Urothelium cell line (cell line): ENCODE measurements at regions not wholly inside any gene's neighbourhood (a gene's known extent, or its start where the extent isn't known, plus 50 kb on each side); places are given as distances from the start of the nearest gene placed in this dataset.
"Not testable (repeated sequence)": the region's sequence is repeated elsewhere in the genome, so short reads cannot be mapped to it uniquely, and the experiment has no call there.

ENCODE experiments used
- DNase-seq: peaks from one replicate; pipeline ENCODE4 v3.0.0; 2011; ENCODE audit warnings: low spot score, mixed read lengths
- FAIRE-seq: peaks from 2 replicates; lab custom pipeline; 2011; peaks lifted over from hg19 to GRCh38; lab: Jason Lieb, UNC

DNA sequence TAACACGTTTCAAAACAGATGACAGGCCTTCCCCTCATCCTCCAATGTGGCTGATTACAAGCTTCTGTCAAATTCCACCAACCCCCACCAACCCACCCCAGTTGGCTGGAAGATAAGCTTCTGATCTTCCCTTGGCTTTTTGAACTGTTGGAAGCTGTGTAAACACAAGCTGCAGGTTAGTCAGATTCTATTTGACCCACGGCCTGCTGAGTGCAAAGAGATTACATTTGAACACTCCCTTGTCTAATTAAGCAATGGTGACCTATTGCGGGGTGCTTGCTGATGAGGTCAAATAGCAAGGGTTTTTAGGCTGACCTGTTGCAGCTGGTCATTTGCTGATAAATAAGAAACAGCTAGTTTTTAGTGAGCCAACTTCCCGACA lies 379.7 kb downstream of the BMP2 start:
- FAIRE-seq, result no peak

DNA sequence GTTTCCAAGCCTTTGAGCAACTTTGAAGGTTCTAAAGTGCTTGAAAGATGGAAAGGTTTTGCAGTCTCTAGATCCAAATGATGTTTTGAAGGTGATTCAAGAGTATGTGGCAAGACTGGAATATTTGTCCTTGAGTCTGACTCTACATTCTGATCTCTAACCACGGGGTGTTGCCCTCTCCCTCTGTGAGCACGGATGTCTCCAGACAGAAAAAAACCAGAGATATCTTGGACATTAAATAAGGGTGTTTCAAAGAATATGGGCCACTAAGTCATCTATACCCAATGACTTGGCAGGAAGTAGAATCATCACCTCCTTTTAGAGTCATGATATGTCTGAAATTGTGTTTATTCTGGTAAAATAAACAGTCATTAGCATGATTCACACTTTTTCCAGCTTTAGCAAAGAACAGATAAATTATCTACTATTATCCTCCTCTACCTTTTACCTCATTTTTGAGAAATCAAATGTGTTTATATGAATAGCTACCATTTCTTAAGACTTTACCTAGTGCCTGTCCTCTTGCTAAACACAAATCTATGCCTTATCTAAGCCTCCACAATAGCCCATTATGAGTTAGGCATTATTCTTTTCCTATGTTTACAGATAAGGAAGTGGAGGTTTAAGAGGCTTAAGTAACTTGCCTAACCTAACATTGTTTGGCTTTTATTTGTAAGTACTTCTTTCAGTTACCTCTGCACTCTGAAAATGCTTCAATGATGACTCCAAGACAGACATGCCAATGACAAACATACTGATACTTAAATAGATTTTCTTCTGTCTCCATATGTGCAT lies 384.4 kb downstream of the BMP2 start:
- DNase-seq (no peak), FAIRE-seq (no peak)

More for the DNA sequence above, 379.7 kb downstream of the BMP2 start:
- DNase-seq, result no peak

DNA sequence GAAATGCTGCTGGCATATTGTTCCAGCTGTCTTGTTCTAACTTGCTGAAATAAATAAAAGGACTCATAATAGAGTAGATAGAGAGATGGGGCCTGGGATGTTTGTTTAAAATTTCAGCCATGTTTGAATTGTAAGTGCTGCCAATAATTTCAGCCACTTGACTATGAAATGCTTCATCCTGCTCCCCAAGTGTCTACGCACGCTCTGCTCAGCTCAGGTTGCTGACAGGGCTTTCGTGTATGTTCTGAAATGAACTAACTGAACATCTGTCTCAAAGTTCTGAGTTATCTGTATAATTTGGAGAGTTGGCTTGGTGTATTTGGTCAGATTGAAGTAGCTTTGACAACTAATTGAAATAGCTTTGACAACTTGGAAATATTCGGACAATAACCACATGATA lies 387.8 kb downstream of the BMP2 start:
- DNase-seq, result no peak
- no peak for FAIRE-seq

DNA sequence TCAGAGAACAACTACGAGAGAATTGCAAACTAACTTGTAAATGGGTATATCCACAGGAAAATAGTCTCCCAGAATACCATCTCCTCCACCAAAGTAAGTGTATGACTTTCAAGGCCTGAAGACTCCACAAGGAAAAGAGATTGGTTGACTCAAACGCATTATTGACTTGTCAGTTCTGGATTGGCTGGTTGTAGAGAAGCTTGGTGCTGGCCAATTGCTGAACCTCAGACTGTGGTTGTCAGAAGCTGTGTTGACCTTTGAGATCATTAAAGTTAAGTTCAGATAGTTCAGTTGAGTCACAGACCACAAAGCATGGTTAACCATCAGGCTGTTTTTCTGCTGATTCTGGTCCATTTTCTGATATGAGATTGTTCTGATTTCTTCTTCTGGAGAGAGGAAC lies 388.3 kb downstream of the BMP2 start:
- DNase-seq (no peak), FAIRE-seq (no peak)

DNA sequence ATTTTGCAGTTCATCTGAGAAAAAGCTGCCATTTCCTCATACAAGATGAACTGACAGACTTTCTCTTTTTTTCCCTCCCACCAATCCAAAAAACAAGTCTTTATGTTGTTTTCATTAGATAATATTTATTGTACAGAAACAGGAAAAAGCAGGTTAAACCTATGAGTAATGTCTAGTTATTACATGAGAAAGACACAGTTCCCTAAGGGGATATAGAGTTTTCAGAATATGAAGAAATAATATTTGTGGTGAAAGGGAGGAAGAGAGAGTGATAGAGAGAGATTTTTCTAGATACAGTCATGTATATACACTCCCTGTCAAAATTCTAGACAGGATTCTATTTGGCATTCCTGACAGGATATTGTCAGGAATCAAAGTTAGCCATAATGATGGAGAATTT lies 392.4 kb downstream of the BMP2 start:
- no peak for FAIRE-seq
- DNase-seq, result no peak

DNA sequence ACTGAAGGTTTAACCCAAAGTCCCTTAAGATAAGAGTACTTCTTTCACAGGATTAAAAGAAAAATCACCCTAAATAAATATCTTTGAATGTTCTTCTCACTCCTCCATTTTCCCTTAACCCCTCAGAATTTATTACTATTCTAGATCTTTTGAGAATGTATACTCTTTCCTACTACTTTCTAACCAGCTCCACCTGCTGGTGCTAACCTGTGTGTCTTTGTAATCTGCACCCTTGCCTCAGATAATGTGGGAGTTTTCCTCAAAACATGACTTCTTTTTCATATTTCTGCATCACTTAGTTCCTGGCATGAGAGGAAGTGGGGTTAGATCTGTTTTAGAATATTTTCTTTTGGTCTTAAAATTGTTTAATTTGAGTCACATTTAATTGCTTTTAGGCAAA lies 394.2 kb downstream of the BMP2 start:
- DNase-seq (peak; percentile 7), FAIRE-seq (no peak)

DNA sequence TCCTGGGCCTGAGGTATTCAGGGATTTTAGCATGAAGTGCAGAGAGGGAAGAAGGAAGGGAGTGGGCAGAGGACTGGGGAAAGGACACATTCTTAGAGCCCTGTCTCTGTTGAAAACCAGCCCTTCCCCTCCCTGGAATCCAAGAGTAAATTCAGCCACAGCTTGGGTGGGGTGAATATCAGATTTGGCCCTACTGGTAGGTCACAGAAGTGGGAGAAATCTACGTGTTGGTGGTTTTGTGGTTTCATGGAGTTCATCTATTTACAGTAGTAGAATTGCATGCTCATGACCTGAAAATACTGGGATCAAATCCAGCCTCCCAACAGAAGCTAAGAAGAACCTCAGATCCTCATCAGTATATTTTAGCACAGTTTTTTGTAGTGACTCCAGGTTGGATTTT lies 404.4 kb downstream of the BMP2 start:
- DNase-seq (peak; percentile 59), FAIRE-seq (no peak)

DNA sequence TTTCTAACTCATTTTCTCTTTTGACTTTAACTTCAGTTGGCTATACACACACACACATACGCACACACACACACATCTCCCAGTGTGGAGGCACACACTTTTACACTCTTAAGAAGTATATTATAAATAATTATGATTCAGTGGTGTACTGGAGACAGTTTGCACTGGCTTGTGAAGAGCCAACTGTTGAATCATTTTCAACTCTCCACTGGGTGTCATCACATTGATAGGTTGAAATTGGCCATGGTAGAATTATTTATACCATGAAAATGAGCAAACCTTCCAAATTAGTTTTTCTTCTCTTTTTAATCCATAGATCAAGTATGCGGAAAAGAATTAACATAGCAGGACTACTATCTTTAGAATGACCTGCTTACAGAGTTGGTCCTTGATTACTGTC lies 407.1 kb downstream of the BMP2 start:
- DNase-seq (no peak), FAIRE-seq (no peak)

DNA sequence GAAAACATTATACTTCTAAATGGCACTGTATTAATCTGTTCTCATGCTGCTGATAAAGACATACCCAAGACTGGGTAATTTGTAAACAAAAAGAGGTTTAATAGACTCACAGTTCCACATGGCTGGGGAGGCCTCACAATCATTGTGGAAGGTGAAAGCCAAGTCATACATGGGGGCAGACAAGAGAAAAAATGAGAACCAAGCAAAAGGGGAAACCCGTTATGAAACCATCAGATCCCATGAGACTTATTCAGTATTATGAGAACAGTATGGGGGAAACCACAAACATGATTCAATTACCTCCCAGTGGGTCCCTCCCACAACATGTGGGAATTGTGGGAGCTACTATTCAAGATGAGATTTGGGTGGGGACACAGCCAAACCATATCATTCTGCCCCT lies 408.3 kb downstream of the BMP2 start:
- not testable (repeated sequence) for DNase-seq, FAIRE-seq

DNA sequence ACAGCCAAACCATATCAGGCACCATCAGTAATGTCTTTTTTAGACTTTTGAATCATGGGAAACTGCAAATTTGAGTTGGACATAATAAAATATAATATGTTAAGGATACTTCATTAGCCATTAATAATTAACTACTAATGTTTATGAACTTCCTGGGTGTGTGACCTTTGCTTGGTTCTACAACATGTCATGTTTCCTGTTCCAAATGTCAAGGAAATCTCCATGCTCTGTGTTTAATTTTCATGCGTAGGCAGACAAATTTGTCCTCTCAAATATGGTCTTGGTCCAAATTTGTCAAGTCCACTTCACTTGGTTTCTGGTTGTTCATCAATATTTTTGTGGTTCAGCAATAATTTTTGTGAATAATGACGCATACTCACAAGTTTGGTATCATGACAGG lies 410.5 kb downstream of the BMP2 start:
- FAIRE-seq, result no peak
- no peak for DNase-seq

DNA sequence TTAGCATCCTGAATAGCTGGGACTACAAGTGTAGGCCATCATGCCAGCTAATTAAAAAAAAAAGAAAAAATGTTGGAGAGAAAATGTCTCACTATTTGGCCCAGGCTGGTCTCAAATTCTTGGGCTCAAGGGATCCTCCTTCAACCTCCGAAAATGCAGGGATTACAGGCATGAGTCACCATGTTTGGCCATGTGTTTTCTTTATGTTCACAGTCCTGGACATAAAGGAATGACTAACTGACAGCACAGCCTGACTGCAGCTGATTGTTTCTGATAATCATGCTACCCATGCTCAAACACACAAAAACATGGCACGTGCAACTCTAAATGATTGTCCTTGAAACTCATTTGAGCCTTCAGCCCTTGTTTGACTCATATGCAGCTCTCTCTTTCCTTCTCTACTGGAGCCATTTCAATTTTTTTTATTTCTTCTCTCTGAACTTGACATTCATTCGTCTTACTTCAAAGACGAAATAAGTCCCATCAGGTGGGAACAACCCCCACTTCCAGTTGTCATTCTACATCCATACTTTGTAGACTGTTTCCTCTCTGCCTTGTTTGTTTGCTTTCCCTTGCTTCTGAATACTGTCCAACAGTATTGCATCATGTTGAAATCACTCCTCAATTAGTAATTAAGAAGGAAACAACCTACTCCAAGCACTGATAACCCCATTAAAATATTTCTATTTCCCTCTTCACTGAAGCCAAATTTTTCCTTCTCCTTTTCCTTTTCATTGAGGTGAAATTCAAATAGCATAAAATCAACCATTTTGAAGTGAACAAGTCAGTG lies 413.0 kb downstream of the BMP2 start:
- DNase-seq (no peak), FAIRE-seq (no peak)

DNA sequence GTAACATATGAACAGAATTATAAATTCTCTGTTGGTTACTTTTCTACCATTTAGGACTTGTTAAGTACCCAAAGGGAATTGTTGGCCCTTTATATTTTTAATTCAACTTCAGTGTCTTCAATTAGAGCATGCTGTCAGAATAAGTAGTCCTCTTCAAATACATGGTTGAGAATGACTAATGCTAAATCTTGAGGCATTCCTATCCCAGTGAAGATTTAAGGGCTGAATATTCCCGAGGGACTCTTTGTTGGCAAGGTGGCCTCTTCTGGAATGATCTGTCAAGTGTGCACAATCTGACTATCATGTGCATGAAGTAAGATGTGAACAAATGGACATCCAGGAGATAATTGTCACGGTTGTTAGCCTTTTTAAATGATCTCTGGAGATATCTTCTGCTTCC lies 421.7 kb downstream of the BMP2 start:
- FAIRE-seq (no peak), DNase-seq (no peak)

DNA sequence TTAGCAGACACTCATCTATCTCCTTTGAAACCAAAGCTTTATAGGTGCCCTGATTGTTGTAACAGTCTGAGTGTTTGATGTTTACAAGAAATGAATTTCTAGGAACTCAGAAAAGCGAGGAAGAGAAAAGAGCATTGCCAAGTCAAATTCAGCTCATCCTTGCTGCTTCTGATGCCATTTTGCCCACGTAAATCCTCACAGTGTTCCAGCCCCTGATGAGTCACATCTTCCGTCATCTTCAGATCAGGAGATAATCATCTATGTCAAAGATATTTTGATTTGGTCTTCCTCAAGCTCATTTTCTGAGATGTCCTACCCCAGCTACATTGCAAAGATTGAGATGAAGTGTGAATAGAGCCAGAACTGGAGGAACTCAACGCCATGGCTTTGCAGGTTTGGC lies 426.2 kb downstream of the BMP2 start:
- no peak for FAIRE-seq
- no peak for DNase-seq

DNA sequence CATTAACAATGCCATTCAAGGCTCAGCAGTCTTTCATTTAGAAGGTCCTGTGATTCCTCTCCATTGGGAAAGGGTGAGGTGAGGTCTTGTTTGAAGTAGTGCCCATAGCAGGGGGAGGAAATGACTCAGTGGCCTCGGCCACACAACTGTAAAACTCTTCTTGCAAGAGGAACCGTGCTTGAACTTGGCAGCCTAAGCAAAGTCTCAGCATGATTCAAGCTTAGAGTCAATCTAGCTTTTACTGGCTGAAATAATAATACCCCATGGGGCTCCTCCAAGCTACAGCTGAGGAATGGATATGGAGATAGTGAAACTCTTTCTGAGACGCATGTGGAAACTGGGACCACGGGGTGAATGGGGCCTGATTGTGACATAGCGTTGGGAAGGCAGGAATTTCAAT lies 428.2 kb downstream of the BMP2 start:
- DNase-seq (peak; percentile 46), FAIRE-seq (peak; percentile 17)

DNA sequence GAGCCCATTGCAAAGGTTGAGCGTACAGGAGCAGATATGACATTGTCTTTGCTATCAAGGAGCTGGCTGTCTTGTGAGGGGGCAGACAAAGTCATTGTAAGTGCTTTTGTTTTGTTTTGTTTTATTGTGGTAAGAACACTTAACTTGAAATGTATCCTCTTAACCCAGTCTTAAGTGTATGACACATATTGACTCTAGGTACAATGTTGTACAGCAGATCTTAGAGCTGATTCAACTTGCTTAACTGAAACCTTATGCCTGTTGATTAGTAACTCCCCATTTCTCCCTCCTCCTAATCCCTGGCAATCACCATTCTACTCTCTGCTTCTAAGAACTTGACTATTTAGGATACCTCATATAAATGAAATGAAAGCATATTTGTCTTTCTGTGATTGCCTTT lies 429.0 kb downstream of the BMP2 start:
- DNase-seq, result no peak
- no peak for FAIRE-seq

DNA sequence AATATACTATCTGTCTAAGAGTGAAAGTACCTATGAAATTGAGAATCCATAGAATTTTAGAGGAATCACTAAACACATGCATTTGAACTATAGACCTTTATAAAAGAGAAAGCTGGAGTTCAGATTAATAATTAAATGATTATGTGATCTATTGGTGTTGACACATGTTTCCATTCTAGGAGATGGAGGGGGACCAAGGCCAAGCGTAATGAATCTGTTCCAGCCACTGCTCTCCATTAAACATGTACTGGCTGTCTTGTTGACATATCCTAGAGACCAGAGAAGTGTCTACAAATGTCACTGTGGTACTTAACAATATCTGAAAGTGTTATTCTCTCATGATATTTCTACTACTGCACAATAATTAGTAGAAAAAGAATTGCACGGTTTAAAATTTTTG lies 432.4 kb downstream of the BMP2 start:
- FAIRE-seq (no peak), DNase-seq (no peak)

DNA sequence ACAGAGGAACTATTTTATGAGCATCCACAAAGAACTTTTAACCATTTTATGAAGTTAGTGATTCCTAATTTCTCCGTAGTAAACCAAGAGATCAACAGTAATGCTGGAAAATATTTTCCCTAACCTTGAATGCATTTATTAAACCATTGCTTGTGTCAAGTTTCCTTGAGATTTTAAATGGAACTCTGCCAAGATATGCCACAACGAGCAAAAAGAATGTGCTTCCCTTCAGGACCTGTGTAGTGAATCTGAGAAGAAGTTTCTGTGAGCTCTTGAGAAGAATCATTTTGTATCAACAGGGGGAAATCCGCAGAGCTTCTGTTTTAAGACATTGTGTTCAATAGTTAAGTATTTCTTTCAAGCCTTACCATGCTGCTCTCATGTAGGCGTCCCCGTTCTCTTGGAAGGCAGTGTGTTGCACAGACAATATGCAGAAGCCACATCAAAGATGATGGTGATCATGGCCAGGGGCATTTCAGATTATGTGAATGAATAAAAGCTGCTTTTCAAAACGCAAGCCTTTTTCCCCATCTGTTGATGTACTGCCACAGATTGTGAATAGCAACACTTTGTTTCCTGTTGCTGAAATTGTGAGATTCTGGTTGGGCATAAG lies 439.8 kb downstream of the BMP2 start:
- FAIRE-seq (no peak), DNase-seq (peak; percentile 14)

DNA sequence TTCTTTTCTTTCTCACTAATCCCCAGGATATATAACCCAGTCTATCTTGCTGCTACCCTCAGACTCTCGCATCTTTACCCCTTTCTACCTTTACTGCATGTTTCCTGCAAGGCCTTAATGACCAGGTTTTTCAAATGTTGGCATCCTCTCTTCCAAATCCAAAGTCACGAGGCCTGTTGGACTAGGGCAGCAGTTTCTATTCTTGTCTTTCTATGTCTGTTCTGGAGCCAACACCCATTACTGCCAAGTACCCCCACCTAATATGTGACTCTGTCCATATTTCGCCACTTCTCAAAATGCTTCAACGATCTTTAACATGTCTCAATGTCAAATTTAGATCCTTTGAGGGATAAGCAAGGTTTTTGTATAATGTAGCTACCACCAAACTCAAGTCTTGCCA lies 443.4 kb downstream of the BMP2 start:
- no peak for DNase-seq
- no peak for FAIRE-seq

DNA sequence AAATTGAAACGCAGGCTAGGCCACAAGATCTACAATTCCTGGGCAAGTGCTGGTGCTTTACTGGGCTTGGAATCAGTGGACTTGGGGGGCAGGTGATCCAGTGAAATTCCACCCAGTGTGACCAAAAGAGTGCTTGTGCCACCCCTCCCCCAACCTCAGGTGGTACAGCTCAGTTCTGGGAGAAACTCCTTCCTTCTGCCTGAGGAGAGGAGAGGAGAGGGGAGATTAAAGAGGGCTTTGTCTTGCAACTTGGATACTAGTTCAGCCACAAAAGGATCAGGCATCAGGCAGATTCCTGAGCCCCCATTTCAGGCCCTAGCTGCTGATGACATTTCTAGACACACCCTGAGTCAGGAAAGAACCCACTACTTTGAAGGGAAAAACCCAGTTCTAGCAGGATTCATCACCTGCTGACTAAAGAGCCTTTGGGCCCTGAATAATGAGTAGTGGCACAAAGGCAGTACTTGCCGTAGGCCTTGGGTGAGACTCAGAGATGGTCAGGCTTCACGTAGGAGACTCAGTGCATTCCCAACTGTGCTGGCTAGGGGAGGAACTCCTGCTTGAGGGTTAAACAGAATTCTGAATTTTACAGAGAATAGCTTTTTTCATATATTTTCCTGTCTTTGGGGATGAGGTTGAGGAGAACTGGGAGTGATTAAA lies 446.7 kb downstream of the BMP2 start:
- no peak for DNase-seq
- FAIRE-seq, result no peak

DNA sequence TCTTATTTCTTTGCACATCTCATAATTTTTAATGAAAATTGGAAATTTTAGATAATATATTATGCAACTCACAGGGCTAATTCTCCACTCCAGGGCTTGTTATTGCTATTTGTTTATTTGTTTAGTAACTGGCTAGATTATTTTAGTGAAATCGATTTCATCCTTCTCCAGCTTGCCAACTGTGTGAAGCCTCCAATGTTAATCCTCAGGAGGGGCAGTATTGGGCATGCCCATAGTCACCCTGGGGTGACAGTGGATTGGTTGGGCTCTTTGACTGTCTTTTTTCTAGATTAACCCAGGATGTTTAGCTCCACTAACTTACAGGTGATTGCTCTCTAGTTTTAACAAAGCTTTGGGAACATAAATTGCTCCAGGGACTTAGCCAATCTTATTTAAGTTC lies 450.1 kb downstream of the BMP2 start:
- DNase-seq (no peak), FAIRE-seq (no peak)

DNA sequence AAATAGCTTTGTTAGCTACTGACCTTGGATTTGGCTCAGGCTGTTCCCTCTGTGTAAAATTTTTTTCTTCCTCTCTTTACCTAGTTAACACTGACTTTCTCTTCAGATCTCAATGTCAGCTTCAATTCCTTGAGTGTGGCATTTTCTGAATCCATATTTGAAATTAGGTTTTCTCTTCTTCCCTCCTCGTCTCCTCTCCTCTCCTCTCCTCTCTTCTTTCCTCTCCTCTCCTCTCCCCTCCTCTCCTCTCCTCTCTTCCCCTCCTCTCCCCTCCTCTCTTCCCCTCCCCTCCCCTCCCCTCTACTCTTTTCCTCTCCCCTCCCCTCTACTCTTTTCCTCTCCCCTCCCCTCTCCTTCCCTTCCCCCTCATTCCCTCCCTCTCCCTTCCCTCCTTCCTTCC lies 453.3 kb downstream of the BMP2 start:
- no peak for DNase-seq
- no peak for FAIRE-seq
